ENCODE measurements at regions not wholly inside any gene's neighbourhood (a gene's known extent, or its start where the extent isn't known, plus 50 kb on each side); places are given as distances from the start of the nearest gene placed in this dataset.

DNA sequence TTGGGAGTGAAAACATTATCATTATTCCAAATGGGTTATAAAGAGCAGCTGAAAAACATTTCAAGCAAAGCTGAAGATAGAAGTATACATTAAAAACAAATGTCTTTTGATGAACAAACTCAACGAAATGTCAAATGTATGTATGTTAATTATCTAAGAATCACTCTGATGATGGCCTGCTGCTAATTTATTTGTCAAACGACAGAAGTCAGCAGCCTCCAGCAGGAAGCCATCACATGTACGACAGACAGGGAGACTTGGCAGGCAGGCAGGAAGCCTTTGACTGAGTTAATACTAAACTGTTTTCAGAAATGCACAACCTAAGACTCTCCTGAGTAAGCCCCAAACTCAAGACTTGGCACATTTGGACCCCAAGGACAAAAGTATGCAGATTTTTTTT is 491.1 kb downstream of the ZNF385D start:
- Histone ChIP-seq H3K27me3 (ENCODE audit: control insufficient read depth, insufficient read depth, low read length) (no peaks in the 10 kb centered on the region), H3K27ac (ENCODE audit: low read depth, low read length) (no peak overlapping the region), H3K9me3 (ENCODE audit: control insufficient read depth, insufficient read depth, low read length) (peaks cover 5% of the 10 kb centered on the region; the same call in 1 of the 2 replicates), H3K4me3 (ENCODE audit: low read depth, low read length) (no peak overlapping the region)
- POLR2A ChIA-PET = no interaction called here
- DNase-seq (ENCODE audit: low read depth, low spot score) = no peak
- TF ChIP-seq, protein P1, sequence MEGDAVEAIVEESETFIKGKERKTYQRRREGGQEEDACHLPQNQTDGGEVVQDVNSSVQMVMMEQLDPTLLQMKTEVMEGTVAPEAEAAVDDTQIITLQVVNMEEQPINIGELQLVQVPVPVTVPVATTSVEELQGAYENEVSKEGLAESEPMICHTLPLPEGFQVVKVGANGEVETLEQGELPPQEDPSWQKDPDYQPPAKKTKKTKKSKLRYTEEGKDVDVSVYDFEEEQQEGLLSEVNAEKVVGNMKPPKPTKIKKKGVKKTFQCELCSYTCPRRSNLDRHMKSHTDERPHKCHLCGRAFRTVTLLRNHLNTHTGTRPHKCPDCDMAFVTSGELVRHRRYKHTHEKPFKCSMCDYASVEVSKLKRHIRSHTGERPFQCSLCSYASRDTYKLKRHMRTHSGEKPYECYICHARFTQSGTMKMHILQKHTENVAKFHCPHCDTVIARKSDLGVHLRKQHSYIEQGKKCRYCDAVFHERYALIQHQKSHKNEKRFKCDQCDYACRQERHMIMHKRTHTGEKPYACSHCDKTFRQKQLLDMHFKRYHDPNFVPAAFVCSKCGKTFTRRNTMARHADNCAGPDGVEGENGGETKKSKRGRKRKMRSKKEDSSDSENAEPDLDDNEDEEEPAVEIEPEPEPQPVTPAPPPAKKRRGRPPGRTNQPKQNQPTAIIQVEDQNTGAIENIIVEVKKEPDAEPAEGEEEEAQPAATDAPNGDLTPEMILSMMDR (IDR thresholded peaks at IDR 0.05; ENCODE audit: low read depth, low read length) = no peak
- CTCF ChIA-PET = no interaction called here

DNA sequence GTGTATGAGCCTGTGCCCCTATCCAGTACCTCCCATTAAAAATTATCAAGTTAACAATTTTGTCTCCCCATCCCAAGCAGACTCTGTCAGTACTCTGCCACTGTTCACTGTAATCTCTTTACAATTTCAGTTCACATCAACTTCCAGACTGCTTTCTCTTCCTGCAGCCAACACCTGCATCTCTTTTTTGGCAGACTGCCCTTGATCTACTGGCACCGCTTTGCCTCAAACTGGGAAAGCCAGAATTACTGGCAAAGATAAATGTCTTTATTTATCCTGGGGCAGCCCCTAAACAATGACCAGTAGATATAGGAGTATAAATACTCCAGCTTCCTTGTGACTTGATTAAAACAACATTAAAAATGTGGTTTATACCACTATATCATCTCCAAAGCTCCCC is 494.1 kb downstream of the ZNF385D start:
- TF ChIP-seq, protein P1 (IDR thresholded peaks at IDR 0.05; ENCODE audit: low read depth, low read length) = no peak
- POLR2A ChIA-PET = no interaction called here
- Histone ChIP-seq H3K4me3 (ENCODE audit: low read depth, low read length) (no peak overlapping the region), H3K27ac (ENCODE audit: low read depth, low read length) (no peak overlapping the region), H3K9me3 (ENCODE audit: control insufficient read depth, insufficient read depth, low read length) (peaks cover 5% of the 10 kb centered on the region; the same call in 1 of the 2 replicates), H3K27me3 (ENCODE audit: control insufficient read depth, insufficient read depth, low read length) (no peaks in the 10 kb centered on the region)
- CTCF ChIA-PET = no interaction called here
- DNase-seq (ENCODE audit: low read depth, low spot score) = no peak

DNA sequence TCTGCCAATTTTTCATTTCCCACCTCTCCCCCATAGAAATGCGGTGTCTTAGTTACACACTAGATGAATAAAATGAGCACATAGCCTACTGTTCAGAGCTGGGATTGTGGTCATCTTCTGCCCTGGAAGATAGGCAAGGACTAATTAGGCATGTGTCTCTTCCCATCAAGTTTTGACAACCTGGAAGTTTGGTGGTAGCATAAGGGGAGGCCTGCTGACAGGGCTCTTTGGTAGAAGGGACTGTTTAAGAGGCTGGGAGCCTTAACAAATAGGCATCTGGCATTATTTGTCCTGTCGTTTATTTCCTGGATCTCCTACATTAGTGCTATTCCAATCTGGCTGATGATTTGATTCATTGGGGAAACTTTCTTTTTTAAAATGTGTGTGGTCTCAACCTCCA is 512.3 kb downstream of the ZNF385D start:
- TF ChIP-seq, protein P1 (IDR thresholded peaks at IDR 0.05; ENCODE audit: low read depth, low read length) = no peak
- no peaks in the 10 kb centered on the region for H3K9me3 ChIP-seq (ENCODE audit: control insufficient read depth, insufficient read depth, low read length)
- no peak overlapping the region for H3K27ac ChIP-seq (ENCODE audit: low read depth, low read length)
- POLR2A ChIA-PET = no interaction called here
- DNase-seq (ENCODE audit: low read depth, low spot score) = no peak
- CTCF ChIA-PET = no interaction called here
- no peaks in the 10 kb centered on the region for H3K27me3 ChIP-seq (ENCODE audit: control insufficient read depth, insufficient read depth, low read length)
- no peak overlapping the region for H3K4me3 ChIP-seq (ENCODE audit: low read depth, low read length)

DNA sequence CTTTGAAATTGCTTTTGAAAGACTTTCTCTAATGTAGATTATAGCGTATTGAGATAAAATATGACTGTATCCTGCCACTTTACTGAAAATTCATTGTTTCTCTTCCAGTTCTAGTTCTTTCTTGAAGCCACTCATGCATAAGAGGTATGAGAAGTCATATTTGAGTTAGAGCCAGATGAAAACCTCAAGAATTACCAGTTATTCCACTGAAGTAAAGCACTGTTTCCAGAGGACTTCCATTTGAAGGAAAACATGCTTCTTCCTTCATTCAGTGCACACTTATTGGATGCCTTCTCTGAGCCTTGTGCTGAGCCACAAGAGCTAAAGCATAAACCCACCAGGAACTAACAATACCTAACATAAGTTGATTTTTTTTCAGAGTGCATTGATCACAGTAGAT is 513.4 kb downstream of the ZNF385D start:
- ChIA-PET CTCF (no interaction called here), POLR2A (no interaction called here)
- no peak overlapping the region for H3K4me3 ChIP-seq (ENCODE audit: low read depth, low read length)
- DNase-seq (ENCODE audit: low read depth, low spot score) = no peak
- no peaks in the 10 kb centered on the region for H3K27me3 ChIP-seq (ENCODE audit: control insufficient read depth, insufficient read depth, low read length)
- H3K27ac ChIP-seq (ENCODE audit: low read depth, low read length) = no peak overlapping the region
- no peaks in the 10 kb centered on the region for H3K9me3 ChIP-seq (ENCODE audit: control insufficient read depth, insufficient read depth, low read length)
- TF ChIP-seq, protein P1 (IDR thresholded peaks at IDR 0.05; ENCODE audit: low read depth, low read length) = no peak

DNA sequence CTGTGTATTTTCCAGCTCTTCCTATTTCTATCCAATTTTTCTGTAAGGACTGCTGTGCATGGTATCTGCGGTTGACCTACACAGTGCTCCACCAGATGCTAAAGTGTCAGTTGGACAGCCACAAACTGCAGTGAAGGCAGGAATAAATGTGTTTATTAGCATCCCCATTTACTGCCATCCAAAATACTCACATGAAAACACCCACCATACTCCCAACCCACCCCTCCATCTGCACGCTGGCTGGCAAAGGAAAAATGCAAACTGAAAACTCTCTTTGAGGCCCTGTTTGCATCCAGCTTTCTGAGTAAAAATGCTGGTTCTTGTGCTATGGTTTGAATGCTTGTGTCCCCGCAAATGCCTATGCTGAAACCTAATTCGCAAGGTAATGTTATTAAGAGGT is 515.5 kb downstream of the ZNF385D start:
- Histone ChIP-seq H3K9me3 (ENCODE audit: control insufficient read depth, insufficient read depth, low read length) (no peaks in the 10 kb centered on the region), H3K4me3 (ENCODE audit: low read depth, low read length) (no peak overlapping the region), H3K27me3 (ENCODE audit: control insufficient read depth, insufficient read depth, low read length) (no peaks in the 10 kb centered on the region), H3K27ac (ENCODE audit: low read depth, low read length) (no peak overlapping the region)
- POLR2A ChIA-PET = no interaction called here
- CTCF ChIA-PET = no interaction called here
- TF ChIP-seq, protein P1 (IDR thresholded peaks at IDR 0.05; ENCODE audit: low read depth, low read length) = no peak
- DNase-seq (ENCODE audit: low read depth, low spot score) = no peak

Measured in AG04450 (cell line).